Epithelial cell of proximal tubule (primary cell): ENCODE measurements at regions not wholly inside any gene's neighbourhood (a gene's known extent, or its start where the extent isn't known, plus 50 kb on each side); places are given as distances from the start of the nearest gene placed in this dataset.

Experiments
- DNase-seq: peaks from one replicate; pipeline ENCODE4 v3.0.0-alpha.2; 2011; ENCODE audit warnings: low read depth
- H3K4me3 ChIP-seq: 2 replicates; pipeline ENCODE4 v1.5.1; 2011; ENCODE audit warnings: low read depth, mild to moderate bottlenecking, low read length
- TF ChIP-seq, protein P1 (sequence below): conservative IDR thresholded peaks from 2 replicates; pipeline ENCODE4 v1.5.1; 2012; ENCODE audit warnings: low read depth, mild to moderate bottlenecking, low read length

DNA sequence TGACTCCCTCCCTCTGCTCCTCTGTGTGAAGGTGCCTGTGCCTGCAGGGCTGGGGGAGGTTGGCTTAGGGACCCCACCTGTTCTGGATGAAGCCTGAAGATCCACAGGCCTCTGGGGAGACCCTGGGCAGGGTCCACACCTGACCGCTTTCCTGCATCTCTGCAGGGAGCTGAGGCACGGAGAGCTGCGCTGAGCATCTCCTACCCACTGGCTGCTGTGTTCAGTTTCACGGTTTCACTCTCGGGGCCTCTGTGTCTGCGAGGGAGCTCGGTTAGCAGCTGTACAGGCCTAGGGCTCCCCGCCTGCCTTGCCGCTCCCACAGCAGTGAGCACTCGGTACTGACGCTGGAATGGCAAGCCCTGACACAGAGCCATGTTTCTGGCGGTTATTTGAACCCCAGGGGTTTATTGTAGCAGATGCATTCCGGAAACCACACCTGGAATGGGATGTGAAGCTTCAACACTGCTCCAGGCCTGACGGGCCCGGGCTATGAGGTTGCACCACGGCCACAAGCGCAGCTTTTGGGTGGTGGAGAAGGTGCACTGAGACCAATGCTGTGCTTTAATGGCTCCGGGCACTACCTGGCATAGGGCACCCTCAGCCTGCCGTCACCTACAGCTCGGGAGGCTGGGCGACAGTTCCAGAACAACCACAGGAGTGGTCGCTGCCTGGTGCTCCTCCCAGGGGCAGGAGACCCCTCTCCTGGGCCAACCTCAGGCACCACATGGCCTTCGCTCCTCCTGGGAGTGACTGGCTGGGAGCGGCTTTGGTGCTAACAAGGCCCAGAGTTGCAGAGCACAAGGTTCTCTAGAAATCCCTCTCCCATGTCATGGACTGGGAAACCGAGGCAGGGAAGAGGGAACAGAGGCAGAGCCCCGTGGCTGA is 257.9 kb downstream of the NDUFA10 start:
- TF ChIP-seq, protein P1, sequence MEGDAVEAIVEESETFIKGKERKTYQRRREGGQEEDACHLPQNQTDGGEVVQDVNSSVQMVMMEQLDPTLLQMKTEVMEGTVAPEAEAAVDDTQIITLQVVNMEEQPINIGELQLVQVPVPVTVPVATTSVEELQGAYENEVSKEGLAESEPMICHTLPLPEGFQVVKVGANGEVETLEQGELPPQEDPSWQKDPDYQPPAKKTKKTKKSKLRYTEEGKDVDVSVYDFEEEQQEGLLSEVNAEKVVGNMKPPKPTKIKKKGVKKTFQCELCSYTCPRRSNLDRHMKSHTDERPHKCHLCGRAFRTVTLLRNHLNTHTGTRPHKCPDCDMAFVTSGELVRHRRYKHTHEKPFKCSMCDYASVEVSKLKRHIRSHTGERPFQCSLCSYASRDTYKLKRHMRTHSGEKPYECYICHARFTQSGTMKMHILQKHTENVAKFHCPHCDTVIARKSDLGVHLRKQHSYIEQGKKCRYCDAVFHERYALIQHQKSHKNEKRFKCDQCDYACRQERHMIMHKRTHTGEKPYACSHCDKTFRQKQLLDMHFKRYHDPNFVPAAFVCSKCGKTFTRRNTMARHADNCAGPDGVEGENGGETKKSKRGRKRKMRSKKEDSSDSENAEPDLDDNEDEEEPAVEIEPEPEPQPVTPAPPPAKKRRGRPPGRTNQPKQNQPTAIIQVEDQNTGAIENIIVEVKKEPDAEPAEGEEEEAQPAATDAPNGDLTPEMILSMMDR, result no peak
- H3K4me3 ChIP-seq, result no peak overlapping the region
- no peak for DNase-seq

DNA sequence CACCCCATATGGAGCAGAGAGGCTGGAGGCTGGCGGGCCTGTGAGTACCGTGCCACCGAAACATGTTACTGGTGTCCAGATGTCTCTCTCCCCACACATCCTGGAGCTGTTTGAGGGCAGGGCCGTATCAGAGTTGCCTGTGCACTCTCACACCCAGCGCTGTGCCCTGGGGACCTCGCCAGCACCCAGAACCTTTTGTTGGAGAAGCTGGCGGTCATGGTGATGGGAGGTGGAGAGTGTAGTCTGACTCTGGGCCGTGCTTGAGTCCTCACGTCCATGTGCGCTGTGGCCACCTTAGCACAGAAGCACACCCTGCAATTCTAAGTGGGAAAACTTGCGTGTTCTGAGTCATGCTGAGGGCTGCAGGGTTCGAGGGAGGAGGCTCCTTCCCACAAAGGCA is 259.2 kb downstream of the NDUFA10 start:
- no peak overlapping the region for H3K4me3 ChIP-seq
- TF ChIP-seq, protein P1, result no peak
- DNase-seq, result no peak

DNA sequence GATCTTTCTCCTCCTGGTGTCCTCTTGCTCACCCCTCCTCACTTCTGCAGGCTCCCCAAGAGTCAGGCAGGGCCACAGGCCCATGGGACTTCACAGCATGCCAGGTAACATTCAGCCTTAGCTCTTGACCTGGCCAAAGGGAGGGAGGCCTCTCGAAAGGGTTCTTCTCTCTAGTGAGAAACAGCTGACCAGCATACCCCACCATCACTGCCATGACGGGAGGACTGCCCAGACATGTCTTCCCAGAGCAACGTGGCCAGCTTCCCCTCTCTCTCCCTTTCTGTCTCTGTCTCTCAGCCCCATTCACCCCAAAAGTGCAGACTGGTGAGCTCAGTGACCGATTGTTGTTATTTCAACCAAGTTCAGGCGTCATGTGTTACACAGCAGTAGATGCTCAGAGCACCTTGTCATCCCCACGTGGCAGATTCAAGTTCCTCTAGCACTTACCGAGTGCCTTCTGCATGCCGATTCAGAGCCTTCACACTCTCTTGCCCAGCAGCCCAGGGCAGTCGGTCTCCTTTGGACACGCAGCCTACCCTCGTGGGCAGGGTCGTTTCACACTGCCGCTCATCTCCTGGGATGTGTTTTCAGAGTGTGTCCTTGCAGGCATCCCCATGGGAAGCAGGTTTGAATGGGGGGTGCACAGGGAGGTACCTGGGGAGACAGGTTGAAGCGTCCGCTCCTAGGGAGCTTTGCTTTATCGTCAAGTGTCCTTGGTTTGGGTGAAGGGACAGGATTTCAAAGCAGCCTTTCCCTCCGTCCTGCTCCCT is 259.9 kb downstream of the NDUFA10 start:
- TF ChIP-seq, protein P1, result no peak
- DNase-seq, result no peak
- no peak overlapping the region for H3K4me3 ChIP-seq

DNA sequence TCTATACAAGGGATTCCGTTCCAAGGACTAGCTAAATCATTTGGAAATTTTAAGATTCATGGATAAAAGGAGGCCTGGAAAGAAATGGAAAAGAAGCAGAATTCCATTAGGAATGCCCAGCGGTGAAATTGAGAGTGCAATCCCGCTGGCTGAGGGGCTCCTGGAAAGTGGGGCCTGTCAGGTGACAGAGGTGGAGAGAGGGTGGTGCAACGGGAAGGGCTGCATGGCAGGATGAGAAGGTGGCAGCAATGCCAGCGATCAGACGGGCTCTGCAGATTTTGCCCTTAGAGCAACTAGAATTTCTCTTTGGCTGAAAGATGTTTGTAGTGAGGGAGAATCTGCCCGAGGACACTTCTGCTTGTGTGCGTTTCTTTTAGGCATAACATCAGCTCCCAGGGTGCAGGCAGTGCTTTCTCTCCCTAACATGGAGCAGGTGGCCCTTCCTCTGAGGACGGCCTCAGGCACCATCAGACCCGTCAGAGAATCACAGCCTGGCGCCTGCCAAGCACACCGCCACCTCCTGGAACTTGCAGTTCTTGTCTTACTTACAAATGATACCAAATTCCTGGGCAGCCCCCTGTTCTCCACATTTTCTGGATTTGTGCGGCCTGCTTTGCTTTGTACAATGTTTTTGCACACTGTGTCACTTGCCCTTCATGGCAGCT is 261.6 kb downstream of the NDUFA10 start:
- no peak for DNase-seq
- TF ChIP-seq, protein P1, result no peak
- H3K4me3 ChIP-seq, result no peak overlapping the region

DNA sequence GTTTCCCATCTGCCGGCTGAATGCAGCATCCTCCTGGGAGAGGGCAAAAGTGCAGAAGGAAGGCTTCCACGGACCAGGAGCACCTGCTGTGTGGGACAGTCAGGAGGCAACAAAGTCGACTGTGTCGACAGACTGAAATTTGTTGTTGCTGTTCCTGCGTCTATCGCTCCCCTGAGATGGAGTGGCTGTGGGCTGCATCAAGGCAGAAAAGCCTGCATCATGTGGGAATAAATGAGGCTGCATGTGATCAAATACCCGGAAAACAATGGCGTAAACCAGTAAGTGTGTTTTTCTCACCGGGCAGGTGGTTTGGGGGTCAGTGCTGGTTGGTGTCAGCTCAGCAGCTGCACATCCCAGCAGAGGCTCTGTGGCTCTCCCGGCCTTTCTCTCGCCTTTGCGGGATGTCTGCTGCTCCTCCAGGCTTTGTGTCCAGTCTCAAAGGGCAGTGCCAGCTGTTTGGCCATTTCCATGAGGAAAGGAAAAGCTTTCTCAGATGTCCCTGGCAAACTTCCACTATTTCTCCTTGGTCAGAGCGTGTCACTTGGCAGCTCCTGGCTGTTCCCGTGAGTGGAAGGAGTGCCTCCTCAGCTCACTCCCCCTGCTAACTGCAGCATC is 262.4 kb downstream of the NDUFA10 start:
- no peak for DNase-seq
- no peak overlapping the region for H3K4me3 ChIP-seq
- TF ChIP-seq, protein P1, result no peak

GRCh38 chr2:239762106-239762505 is 263.0 kb downstream of the NDUFA10 start:
- DNase-seq, result no peak
- TF ChIP-seq, protein P1, result no peak
- H3K4me3 ChIP-seq, result no peak overlapping the region
